ENCODE measurements at regions not wholly inside any gene's neighbourhood (a gene's known extent, or its start where the extent isn't known, plus 50 kb on each side); places are given as distances from the start of the nearest gene placed in this dataset.

DNA sequence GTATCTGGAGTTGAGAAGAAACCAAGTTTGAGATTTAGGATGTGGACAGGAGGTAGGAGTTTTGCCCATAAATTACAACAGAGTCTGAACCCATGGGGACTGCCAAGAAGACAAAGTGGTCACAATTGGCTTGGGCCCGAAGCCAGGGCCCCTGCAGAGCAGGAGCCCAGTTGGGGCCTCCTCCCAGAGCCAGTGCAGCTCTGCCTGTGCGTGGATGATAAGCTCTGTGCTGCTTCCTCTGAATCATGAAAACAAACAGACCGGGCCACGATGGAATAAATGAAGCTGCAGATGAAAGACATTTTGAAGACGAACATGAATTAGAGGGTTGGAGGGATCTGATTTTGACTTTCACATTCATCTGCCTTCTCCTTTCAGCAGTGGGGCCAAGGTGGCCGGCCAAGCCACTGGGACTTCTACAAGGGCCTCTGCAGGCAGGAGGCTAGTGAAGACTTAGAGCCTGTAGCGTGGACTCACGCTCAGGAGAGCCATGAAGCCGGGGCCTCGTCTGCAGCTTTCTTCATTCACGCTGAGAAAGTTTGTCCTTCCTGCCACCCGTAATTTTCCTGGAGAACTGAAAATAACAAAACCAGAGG is 156.8 kb upstream of the LYZL1 start:
- no peak for DNase-seq
- Mint-ChIP-seq H3K36me3 (ENCODE audit: low read depth) (no peaks in the 10 kb centered on the region), H3K4me1 (ENCODE audit: low read depth) (no peaks in the 10 kb centered on the region), H3K27me3 (ENCODE audit: low read depth) (peaks cover 3% of the 10 kb centered on the region), H3K4me3 (no peak overlapping the region), H3K27ac (no peak overlapping the region), H3K9me3 (ENCODE audit: insufficient read depth) (no peaks in the 10 kb centered on the region)
- ChIA-PET POLR2A (no interaction called here), CTCF (no interaction called here)
- no peak for ATAC-seq

DNA sequence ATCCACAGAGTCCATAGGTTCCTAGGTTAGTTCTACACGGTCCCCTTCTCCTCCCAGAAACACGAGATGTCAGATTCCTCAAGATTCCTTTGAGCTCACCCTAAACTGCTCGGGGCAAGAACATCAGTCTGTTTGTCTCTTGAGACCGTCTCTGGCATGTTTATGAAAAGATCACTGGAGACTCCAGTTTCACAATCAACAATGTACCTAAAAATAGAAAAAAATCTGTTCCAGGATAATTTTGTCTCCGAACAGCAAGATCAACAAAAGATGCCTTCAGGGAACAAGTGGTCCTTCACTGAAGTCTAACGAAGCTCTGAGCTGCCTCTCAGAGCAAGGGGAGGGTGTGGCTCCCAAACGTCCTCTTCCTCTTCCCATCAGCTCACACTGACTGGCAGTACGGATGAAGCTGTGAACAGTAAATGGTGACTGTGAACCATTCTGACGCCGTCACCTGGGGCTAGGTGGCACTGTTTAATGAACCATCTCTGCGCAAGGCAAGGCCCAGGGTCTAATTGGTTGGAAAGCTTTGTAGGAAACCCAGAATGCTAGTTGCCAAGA is 156.2 kb upstream of the LYZL1 start:
- Mint-ChIP-seq H3K27ac (no peak overlapping the region), H3K27me3 (ENCODE audit: low read depth) (peaks cover 3% of the 10 kb centered on the region), H3K36me3 (ENCODE audit: low read depth) (no peaks in the 10 kb centered on the region), H3K4me3 (no peak overlapping the region), H3K4me1 (ENCODE audit: low read depth) (no peaks in the 10 kb centered on the region), H3K9me3 (ENCODE audit: insufficient read depth) (no peaks in the 10 kb centered on the region)
- DNase-seq = no peak
- ChIA-PET POLR2A (no interaction called here), CTCF (no interaction called here)
- ATAC-seq = no peak

DNA sequence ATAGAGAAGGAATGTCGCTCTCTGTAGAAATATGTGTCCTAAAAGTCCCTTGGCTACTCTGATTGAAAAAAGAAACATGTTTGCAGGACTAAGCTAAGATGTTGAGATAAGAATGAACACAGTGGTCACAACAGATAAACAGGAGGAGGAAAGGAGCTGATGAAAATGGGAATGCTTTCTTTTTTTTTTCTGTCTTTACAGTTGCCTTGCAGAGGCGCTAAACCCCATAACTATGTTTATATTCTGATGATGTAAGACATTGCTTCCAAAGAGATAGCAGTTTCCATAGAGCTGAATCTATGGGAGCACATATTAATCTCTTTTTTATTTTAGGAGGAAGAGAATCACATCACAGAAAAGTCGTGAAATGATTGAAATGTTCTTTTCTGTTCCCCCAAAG is 153.5 kb upstream of the LYZL1 start:
- Mint-ChIP-seq H3K4me3 (no peak overlapping the region), H3K27ac (no peak overlapping the region), H3K27me3 (ENCODE audit: low read depth) (no peaks in the 10 kb centered on the region), H3K36me3 (ENCODE audit: low read depth) (no peaks in the 10 kb centered on the region), H3K9me3 (ENCODE audit: insufficient read depth) (no peaks in the 10 kb centered on the region), H3K4me1 (ENCODE audit: low read depth) (no peaks in the 10 kb centered on the region)
- ChIA-PET POLR2A (no interaction called here), CTCF (no interaction called here)
- no peak for DNase-seq
- ATAC-seq = no peak

DNA sequence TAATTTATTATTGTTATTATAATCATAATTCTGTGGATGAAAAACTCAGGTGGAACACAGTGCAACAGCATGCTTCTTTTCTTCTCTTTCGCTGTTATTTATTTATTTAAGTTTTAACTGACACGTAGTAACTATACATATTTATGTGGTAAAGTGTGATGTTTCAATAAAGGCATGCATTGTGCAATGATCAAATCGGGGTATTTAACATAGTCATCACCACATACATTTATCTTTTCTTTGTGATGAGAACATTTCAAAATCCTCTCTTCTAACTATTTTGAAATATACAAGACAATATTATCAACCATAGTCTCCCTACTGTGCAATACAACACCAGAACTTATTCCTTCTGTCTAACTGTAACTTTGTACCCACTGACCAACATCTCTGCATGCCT is 152.5 kb upstream of the LYZL1 start:
- no peak for ATAC-seq
- no peak overlapping the region for H3K27ac Mint-ChIP-seq
- POLR2A ChIA-PET = no interaction called here
- no peak overlapping the region for H3K4me3 Mint-ChIP-seq
- no peaks in the 10 kb centered on the region for H3K9me3 Mint-ChIP-seq (ENCODE audit: insufficient read depth)
- H3K36me3 Mint-ChIP-seq (ENCODE audit: low read depth) = no peaks in the 10 kb centered on the region
- CTCF ChIA-PET = no interaction called here
- H3K27me3 Mint-ChIP-seq (ENCODE audit: low read depth) = peaks cover 2% of the 10 kb centered on the region
- no peak for DNase-seq
- H3K4me1 Mint-ChIP-seq (ENCODE audit: low read depth) = no peaks in the 10 kb centered on the region

DNA sequence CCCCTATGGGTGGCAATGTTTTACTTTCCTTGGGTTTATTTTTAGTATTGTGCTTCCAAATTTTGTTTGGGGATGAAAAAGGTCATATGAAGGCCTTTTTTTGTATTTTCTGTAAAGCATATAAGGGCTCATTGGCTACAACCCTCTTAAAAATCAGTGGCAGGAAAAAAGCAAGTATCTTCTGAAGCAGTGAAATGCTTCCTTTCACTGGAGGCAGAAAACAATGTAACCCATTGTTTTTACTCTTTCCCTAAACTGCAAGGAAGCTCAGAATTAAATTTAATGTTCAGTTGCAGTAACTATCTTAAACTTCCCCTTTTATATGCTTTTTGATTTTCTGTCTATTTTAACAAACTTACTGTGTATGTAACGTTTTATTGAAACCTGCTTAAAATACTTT is 148.7 kb upstream of the LYZL1 start:
- no peaks in the 10 kb centered on the region for H3K9me3 Mint-ChIP-seq (ENCODE audit: insufficient read depth)
- DNase-seq (no peak), ATAC-seq (no peak)
- H3K4me3 Mint-ChIP-seq = no peak overlapping the region
- POLR2A ChIA-PET = no interaction called here
- no peaks in the 10 kb centered on the region for H3K36me3 Mint-ChIP-seq (ENCODE audit: low read depth)
- H3K27me3 Mint-ChIP-seq (ENCODE audit: low read depth) = peaks cover 9% of the 10 kb centered on the region
- CTCF ChIA-PET = no interaction called here
- no peaks in the 10 kb centered on the region for H3K4me1 Mint-ChIP-seq (ENCODE audit: low read depth)
- H3K27ac Mint-ChIP-seq = no peak overlapping the region

DNA sequence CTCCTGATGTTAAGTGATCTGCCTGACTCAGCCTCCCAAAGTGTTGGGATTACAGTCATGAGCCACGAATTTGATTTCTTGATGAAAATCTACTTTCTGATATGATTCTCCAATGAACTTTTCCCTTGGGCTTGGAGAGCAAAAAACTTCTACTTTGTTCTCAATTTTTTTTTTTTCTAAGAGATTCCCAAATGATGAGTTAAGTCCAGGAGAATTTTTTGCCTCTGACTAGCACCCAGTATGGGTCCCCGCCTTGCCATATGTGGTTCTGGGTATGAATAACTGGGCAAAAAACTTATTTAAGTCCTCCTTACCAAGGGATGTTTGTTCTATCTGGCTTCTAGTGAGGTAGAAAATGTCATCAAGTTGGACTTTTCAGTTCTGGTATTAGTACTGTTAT is 147.9 kb upstream of the LYZL1 start:
- Mint-ChIP-seq H3K4me3 (no peak overlapping the region), H3K27ac (no peak overlapping the region), H3K27me3 (ENCODE audit: low read depth) (peaks cover 9% of the 10 kb centered on the region), H3K36me3 (ENCODE audit: low read depth) (no peaks in the 10 kb centered on the region), H3K4me1 (ENCODE audit: low read depth) (no peaks in the 10 kb centered on the region), H3K9me3 (ENCODE audit: insufficient read depth) (no peaks in the 10 kb centered on the region)
- DNase-seq = no peak
- ChIA-PET POLR2A (no interaction called here), CTCF (no interaction called here)
- no peak for ATAC-seq

DNA sequence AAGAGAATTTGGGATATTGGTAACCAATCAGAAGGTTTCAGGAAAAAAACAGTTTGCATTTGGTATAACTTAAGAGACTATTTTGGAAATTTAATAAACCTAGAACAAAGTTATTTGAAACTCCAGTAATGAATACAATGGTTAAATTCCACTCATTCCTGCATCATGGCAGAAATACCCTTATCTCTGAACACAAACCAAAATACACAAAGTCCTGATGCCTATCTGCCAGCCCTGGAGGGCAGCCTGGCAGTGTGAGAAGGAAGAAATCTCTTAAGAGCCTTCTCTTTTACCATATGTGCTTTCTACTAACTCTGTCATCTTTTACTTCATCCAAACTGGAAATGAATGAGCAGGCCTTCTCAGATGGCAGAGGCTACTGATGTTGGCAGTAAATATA is 147.1 kb upstream of the LYZL1 start:
- Mint-ChIP-seq H3K9me3 (ENCODE audit: insufficient read depth) (no peaks in the 10 kb centered on the region), H3K36me3 (ENCODE audit: low read depth) (no peaks in the 10 kb centered on the region), H3K4me3 (no peak overlapping the region), H3K4me1 (ENCODE audit: low read depth) (no peaks in the 10 kb centered on the region), H3K27me3 (ENCODE audit: low read depth) (peaks cover 9% of the 10 kb centered on the region), H3K27ac (no peak overlapping the region)
- DNase-seq (no peak), ATAC-seq (no peak)
- CTCF ChIA-PET = no interaction called here
- POLR2A ChIA-PET = no interaction called here

DNA sequence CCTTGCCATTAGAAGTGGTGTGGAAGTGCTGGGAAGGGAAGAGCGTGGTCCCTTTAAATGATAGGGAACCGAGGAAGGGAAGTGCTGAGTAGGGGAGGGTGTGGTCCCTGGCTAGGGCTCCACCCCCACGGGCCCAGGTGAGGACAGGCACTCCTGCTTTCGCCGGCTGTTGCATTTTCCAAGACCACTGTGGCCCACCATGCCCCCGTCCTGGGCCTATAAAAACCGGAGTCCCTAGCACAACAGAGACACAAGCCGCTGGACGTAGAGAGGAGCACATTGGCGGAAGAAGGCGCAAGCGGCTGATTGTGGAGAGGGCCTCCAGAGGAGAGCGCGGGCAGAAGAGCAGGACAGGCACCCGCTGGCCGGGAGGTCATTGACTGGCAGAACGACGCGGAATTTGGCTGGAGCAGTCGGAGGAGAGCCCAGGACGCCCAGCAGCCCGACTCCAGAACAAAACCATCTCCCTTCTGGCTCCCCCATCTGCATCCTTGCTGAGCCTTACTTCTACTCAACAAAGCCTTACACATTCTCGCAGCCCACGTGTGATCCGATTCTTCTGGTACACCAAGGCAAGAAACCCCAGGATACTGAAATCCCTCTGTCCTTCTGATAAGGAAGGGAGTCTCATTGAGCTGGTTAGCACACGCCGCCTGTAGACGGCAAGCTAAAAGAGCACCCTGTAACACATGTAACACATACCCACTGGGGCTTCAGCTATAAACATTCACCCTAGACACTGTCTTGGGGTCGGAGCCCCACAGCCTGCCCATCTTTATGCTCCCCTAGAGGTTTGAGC is 146.2 kb upstream of the LYZL1 start:
- Mint-ChIP-seq H3K27me3 (ENCODE audit: low read depth) (peaks cover 9% of the 10 kb centered on the region), H3K9me3 (ENCODE audit: insufficient read depth) (no peaks in the 10 kb centered on the region), H3K36me3 (ENCODE audit: low read depth) (no peaks in the 10 kb centered on the region), H3K27ac (no peak overlapping the region), H3K4me1 (ENCODE audit: low read depth) (no peaks in the 10 kb centered on the region), H3K4me3 (no peak overlapping the region)
- DNase-seq (no peak), ATAC-seq (no peak)
- CTCF ChIA-PET = no interaction called here
- POLR2A ChIA-PET = interaction anchor here (0.6 kb wide), 1 partner anchor 118 kb away, joined by 3 read pairs; no protein-coding TSS in a partner anchor

DNA sequence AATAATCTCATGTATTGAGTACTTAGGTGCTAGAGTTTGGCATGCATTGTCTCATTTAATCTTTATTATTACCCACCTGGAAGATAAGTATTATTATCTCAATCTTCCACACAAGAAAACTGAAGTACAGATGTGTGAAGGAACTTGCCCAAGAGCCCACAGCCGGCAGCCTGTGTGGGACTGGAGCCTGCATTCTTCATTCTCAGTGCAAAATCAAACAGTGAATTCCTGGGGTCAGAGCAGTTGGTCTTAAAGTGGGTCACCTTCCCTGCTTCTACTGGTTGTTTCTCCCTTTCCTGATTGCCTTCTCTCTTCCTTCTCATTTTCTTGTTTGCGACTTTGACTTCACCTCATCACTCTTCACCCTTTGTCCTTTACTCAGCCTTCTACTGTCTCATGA is 144.7 kb upstream of the LYZL1 start:
- Mint-ChIP-seq H3K4me1 (ENCODE audit: low read depth) (no peaks in the 10 kb centered on the region), H3K27me3 (ENCODE audit: low read depth) (peaks cover 11% of the 10 kb centered on the region), H3K36me3 (ENCODE audit: low read depth) (no peaks in the 10 kb centered on the region), H3K27ac (no peak overlapping the region), H3K9me3 (ENCODE audit: insufficient read depth) (no peaks in the 10 kb centered on the region), H3K4me3 (no peak overlapping the region)
- DNase-seq (no peak), ATAC-seq (no peak)
- ChIA-PET POLR2A (no interaction called here), CTCF (no interaction called here)

DNA sequence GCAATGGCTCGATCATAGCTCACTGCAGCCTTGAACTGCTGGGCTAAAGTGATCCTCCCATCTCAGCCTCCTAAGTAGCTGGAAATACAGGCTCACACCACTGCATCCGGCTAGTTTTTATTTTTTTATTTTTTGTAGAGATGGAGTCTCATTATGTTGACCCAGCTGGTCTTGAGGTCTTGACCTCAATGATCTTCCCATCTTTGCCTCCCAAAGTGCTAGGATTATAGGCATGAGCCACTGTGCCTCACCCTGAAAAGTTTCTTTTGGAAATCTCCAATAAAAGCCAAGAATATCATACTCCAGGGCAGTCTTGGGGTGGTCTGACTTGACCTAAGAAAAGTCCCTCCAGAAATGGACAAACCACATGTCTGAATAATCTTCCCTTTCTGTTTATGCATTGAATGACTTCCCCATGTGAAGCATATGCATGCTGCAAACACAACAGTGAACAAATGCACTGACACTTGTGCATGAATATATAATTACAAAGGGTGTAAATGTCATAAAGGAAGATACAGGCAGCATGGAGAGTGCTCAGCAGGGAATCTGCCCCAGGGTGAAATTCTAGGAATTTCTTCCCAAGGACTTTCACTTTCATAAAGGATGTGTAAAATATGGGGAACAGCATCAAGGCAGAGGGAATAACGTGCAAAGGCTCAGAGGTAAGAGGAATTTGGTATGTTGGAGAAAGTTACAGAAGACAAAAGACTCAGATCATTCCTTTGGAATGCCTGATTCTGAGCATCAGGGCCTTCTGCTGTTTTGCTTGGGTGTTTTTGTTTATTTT is 142.4 kb upstream of the LYZL1 start:
- Mint-ChIP-seq H3K4me3 (no peak overlapping the region), H3K27me3 (ENCODE audit: low read depth) (peaks cover 9% of the 10 kb centered on the region), H3K36me3 (ENCODE audit: low read depth) (no peaks in the 10 kb centered on the region), H3K27ac (no peak overlapping the region), H3K4me1 (ENCODE audit: low read depth) (no peaks in the 10 kb centered on the region), H3K9me3 (ENCODE audit: insufficient read depth) (no peaks in the 10 kb centered on the region)
- DNase-seq = no peak
- ChIA-PET POLR2A (no interaction called here), CTCF (no interaction called here)
- ATAC-seq = no peak

DNA sequence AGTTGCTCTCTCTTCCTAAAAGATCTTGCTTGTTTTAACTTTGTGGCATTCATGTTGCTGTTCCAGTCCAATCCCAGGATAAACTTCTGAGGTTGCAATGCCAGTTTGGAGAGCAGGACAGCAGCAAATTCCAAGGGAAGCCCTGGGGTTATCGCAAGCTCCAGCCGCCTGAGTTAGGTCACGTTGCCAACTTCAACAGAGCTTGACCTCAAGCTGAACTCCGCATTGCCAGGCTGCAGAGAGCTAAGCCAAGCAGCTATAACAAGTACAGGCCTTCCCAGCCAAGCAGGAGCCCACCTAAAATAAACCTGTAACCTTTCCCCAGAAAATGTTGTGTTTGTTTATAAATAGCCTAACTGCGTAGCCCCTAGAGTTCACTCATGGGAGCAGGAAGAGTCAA is 138.9 kb upstream of the LYZL1 start:
- no peak overlapping the region for H3K4me3 Mint-ChIP-seq
- H3K36me3 Mint-ChIP-seq (ENCODE audit: low read depth) = no peaks in the 10 kb centered on the region
- ChIA-PET CTCF (no interaction called here), POLR2A (no interaction called here)
- no peaks in the 10 kb centered on the region for H3K4me1 Mint-ChIP-seq (ENCODE audit: low read depth)
- H3K27ac Mint-ChIP-seq = no peak overlapping the region
- ATAC-seq = no peak
- no peaks in the 10 kb centered on the region for H3K9me3 Mint-ChIP-seq (ENCODE audit: insufficient read depth)
- DNase-seq = no peak
- H3K27me3 Mint-ChIP-seq (ENCODE audit: low read depth) = peaks cover 2% of the 10 kb centered on the region

DNA sequence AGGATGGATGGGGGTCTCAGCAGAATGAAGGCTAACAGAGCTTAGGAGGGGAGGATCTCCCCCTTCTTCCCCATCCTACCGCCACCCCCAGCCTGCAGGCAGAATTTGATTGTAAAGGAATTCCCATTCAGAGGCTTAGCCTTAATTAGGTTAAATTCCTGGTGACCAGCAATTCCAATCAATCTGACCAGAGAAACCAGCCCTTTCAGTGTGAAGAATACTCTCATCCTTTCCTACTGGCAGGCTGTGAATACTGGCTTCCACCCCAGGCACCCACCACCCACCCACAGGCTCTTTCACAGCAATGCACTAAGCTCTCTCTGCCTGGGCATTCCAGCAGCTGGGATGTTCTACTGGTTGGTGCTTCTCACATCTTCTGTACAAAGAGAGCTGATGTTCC is 137.9 kb upstream of the LYZL1 start:
- no peak for DNase-seq
- Mint-ChIP-seq H3K4me3 (no peak overlapping the region), H3K27ac (no peak overlapping the region), H3K4me1 (ENCODE audit: low read depth) (no peaks in the 10 kb centered on the region), H3K36me3 (ENCODE audit: low read depth) (no peaks in the 10 kb centered on the region), H3K9me3 (ENCODE audit: insufficient read depth) (no peaks in the 10 kb centered on the region), H3K27me3 (ENCODE audit: low read depth) (peaks cover 2% of the 10 kb centered on the region)
- POLR2A ChIA-PET = no interaction called here
- no peak for ATAC-seq
- CTCF ChIA-PET = no interaction called here

All from activated CD8-positive, alpha-beta T cell treated with anti-CD3 and anti-CD28 coated beads, Interleukin-2, amount 10 ng/mL, durations not matched to agents 7 days and 5 days (primary cell).